ENCODE measurements at regions not wholly inside any gene's neighbourhood (a gene's known extent, or its start where the extent isn't known, plus 50 kb on each side); places are given as distances from the start of the nearest gene placed in this dataset.
A peak's percentile ranks its signal among the peaks of the same experiment; 100 is the strongest.

GRCh38 chr3:30344288-30344687 lies 262.1 kb upstream of the TGFBR2 start:
- Mint-ChIP-seq H3K27me3 (ENCODE audit: insufficient read depth) (no peaks in the 10 kb centered on the region), H3K4me3 (no peak overlapping the region), H3K36me3 (ENCODE audit: low read depth) (no peaks in the 10 kb centered on the region), H3K27ac (no peak overlapping the region), H3K4me1 (peaks cover 26% of the 10 kb centered on the region), H3K9me3 (no peaks in the 10 kb centered on the region)
- Histone ChIP-seq H3K36me3 (ENCODE audit: control insufficient read depth, insufficient read depth, low read length) (no peaks in the 10 kb centered on the region), H3K4me1 (ENCODE audit: control insufficient read depth, insufficient read depth, low read length) (peaks cover under 1% of the 10 kb centered on the region), H3K27me3 (ENCODE audit: control insufficient read depth, insufficient read depth, low read length, poor library complexity, severe bottlenecking) (no peaks in the 10 kb centered on the region), H3K4me3 (ENCODE audit: low read length) (no peak overlapping the region), H3K9me3 (ENCODE audit: control insufficient read depth, low read length) (no peaks in the 10 kb centered on the region), H3K27ac (ENCODE audit: low read depth, low read length) (no peak overlapping the region), H3K9ac (ENCODE audit: extremely low read depth, low read length, poor library complexity, severe bottlenecking) (no peak overlapping the region)
- no peak for DNase-seq
- TF ChIP-seq CTCF (conservative IDR thresholded peaks at IDR 0.05): no peak
- WGBS, 2 experiments (ENCODE audit: insufficient coverage in 1 of 2, insufficient read length in 1 of 2): 100% methylated on average over 1 of the region's 1 CpG; no CpG with 5 or more reads in 1 of the 2 experiments

DNA sequence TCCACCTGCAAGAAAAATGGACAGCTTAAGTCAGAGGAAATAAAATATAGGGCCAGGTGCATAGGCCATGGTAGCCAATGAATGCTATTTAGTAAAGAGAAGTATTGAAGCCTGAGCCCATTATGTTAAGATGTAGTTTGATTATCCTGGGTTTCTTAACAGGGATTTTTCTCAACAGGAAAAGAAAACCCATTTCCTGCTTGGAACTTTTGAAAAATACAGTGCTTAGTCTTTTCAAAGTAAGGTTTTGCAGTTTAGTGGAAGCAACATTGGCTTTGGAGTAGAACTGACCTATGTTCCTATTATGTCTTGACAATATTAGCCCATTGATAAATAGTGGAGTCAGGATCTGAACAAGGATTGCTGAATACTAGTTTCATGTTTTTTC lies 259.5 kb upstream of the TGFBR2 start:
- Mint-ChIP-seq H3K36me3 (ENCODE audit: low read depth) (no peaks in the 10 kb centered on the region), H3K4me3 (no peak overlapping the region), H3K27ac (no peak overlapping the region), H3K4me1 (peaks cover 33% of the 10 kb centered on the region), H3K9me3 (no peaks in the 10 kb centered on the region), H3K27me3 (ENCODE audit: insufficient read depth) (no peaks in the 10 kb centered on the region)
- no peak for DNase-seq
- TF ChIP-seq CTCF (conservative IDR thresholded peaks at IDR 0.05): no peak
- H3K9me3 ChIP-seq (ENCODE audit: control insufficient read depth, low read length): no peaks in the 10 kb centered on the region
- H3K27me3 ChIP-seq (ENCODE audit: control insufficient read depth, insufficient read depth, low read length, poor library complexity, severe bottlenecking): no peaks in the 10 kb centered on the region
- no peak overlapping the region for H3K27ac ChIP-seq (ENCODE audit: low read depth, low read length)
- H3K4me1 ChIP-seq (ENCODE audit: control insufficient read depth, insufficient read depth, low read length): peaks cover 7% of the 10 kb centered on the region
- no peaks in the 10 kb centered on the region for H3K36me3 ChIP-seq (ENCODE audit: control insufficient read depth, insufficient read depth, low read length)
- H3K4me3 ChIP-seq (ENCODE audit: low read length): no peak overlapping the region
- H3K9ac ChIP-seq (ENCODE audit: extremely low read depth, low read length, poor library complexity, severe bottlenecking): no peak overlapping the region

DNA sequence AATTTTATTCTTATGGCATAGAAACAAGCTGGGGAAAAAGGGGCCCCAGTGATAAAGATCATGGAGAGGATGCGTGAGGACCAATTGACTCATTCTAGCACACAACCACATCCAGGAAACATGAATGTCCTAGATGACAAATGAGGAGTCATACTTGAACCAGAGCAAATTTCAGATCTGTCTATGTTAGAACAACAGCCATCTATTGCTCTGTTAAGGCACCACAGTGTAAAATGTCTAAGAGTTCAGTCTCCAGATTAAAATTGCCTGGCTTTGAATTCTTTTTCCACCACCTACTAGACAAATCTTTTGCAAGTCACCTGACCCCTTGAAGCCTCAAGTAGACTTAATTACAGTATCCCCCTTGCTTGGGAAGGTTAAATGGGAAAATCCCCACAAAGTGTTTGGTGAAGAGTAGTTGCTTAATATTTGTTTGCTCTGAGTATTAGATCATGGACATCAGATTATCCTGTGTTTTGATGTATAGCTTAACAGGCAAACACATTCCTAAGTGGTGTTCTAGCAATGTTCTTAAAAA lies 258.7 kb upstream of the TGFBR2 start:
- H3K4me3 Mint-ChIP-seq: no peak overlapping the region
- Histone ChIP-seq H3K4me3 (ENCODE audit: low read length) (peak overlapping the region; percentile 12), H3K9me3 (ENCODE audit: control insufficient read depth, low read length) (no peaks in the 10 kb centered on the region), H3K27me3 (ENCODE audit: control insufficient read depth, insufficient read depth, low read length, poor library complexity, severe bottlenecking) (no peaks in the 10 kb centered on the region), H3K27ac (ENCODE audit: low read depth, low read length) (no peak overlapping the region), H3K9ac (ENCODE audit: extremely low read depth, low read length, poor library complexity, severe bottlenecking) (no peak overlapping the region), H3K4me1 (ENCODE audit: control insufficient read depth, insufficient read depth, low read length) (peaks cover 7% of the 10 kb centered on the region), H3K36me3 (ENCODE audit: control insufficient read depth, insufficient read depth, low read length) (no peaks in the 10 kb centered on the region)
- 87% methylated on average over 1 of the region's 1 CpG; no CpG with 5 or more reads in 1 of the 2 experiments for WGBS, 2 experiments (ENCODE audit: insufficient coverage in 1 of 2, insufficient read length in 1 of 2)
- H3K9me3 Mint-ChIP-seq: no peaks in the 10 kb centered on the region
- H3K27me3 Mint-ChIP-seq (ENCODE audit: insufficient read depth): no peaks in the 10 kb centered on the region
- H3K27ac Mint-ChIP-seq: no peak overlapping the region
- DNase-seq: no peak
- TF ChIP-seq CTCF (conservative IDR thresholded peaks at IDR 0.05): no peak
- peaks cover 32% of the 10 kb centered on the region for H3K4me1 Mint-ChIP-seq
- H3K36me3 Mint-ChIP-seq (ENCODE audit: low read depth): no peaks in the 10 kb centered on the region

All from endodermal cell (in vitro differentiated cells).